ENCODE measurements at regions not wholly inside any gene's neighbourhood (a gene's known extent, or its start where the extent isn't known, plus 50 kb on each side); places are given as distances from the start of the nearest gene placed in this dataset.
"Not testable (repeated sequence)": the region's sequence is repeated elsewhere in the genome, so short reads cannot be mapped to it uniquely, and the experiment has no call there.

DNA sequence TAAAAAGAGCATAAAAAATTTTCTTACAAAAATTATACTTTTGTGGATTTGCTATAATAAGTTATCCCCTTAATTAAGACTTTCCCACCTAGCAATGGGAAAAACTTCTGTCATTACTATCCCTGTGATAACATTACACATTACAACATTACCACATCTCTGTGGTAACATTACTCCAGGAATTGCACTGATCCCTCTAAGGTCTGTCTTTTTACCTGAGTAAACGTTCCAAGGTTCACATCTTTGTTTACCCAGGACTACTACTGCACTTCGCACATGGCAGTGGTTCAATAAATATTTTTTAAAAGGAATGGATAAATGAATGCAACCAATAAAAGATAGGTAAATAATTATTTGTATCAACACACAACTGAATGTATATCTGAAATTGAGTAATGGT is 92.4 kb upstream of the NOX4 start:
- Mint-ChIP-seq H3K4me1 (ENCODE audit: low read depth) (no peaks in the 10 kb centered on the region), H3K9me3 (ENCODE audit: low read depth) (no peaks in the 10 kb centered on the region), H3K4me3 (ENCODE audit: unreplicated experiment) (no peak overlapping the region), H3K27ac (ENCODE audit: unreplicated experiment) (no peak overlapping the region), H3K27me3 (ENCODE audit: low read depth) (peaks cover 11% of the 10 kb centered on the region), H3K36me3 (ENCODE audit: low read depth) (peaks cover 1% of the 10 kb centered on the region)
- TF ChIP-seq, protein P1, sequence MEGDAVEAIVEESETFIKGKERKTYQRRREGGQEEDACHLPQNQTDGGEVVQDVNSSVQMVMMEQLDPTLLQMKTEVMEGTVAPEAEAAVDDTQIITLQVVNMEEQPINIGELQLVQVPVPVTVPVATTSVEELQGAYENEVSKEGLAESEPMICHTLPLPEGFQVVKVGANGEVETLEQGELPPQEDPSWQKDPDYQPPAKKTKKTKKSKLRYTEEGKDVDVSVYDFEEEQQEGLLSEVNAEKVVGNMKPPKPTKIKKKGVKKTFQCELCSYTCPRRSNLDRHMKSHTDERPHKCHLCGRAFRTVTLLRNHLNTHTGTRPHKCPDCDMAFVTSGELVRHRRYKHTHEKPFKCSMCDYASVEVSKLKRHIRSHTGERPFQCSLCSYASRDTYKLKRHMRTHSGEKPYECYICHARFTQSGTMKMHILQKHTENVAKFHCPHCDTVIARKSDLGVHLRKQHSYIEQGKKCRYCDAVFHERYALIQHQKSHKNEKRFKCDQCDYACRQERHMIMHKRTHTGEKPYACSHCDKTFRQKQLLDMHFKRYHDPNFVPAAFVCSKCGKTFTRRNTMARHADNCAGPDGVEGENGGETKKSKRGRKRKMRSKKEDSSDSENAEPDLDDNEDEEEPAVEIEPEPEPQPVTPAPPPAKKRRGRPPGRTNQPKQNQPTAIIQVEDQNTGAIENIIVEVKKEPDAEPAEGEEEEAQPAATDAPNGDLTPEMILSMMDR (IDR thresholded peaks at IDR 0.05): no peak
- DNase-seq (ENCODE audit: low spot score): no peak

DNA sequence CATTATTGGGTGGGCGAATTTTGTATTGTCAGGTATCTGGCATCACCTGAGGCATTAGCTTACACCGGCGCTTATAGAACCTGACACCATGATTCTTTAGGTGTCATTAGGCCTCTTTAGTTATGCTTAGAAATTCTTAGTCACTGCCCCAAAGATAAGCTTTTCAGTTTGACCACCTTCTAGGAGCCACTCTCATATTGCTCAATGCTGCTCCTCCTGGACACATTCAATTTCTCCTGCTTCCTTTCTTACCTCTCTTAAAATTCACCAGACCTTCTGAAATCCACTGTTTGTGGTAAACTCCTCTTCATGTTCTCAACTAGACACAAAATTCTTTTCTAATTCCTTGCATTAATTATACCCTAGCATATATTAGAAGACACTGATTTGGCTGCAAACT is 93.9 kb upstream of the NOX4 start:
- H3K4me1 Mint-ChIP-seq (ENCODE audit: low read depth); DNase-seq (ENCODE audit: low spot score); H3K36me3 Mint-ChIP-seq (ENCODE audit: low read depth); H3K9me3 Mint-ChIP-seq (ENCODE audit: low read depth); H3K27me3 Mint-ChIP-seq (ENCODE audit: low read depth); H3K27ac Mint-ChIP-seq (ENCODE audit: unreplicated experiment); H3K4me3 Mint-ChIP-seq (ENCODE audit: unreplicated experiment): not testable (repeated sequence)

DNA sequence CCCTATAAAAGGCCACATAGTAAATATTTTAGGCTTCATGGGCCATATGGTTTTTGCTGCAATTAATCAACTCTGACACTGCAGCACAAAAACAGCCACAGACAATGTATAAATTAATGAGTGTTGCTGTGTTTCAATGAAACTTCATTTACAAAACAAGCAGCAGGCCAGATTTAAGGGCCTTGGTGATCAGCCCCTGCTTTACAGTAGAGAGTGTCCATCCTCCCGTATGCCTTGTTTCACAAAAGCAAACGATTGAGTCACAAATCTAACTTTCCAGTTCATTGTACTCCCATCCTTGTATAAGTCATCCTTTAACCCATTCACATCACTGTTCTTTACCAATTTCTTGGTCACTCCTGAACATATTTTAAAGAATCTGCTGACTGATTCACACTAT is 94.3 kb upstream of the NOX4 start:
- DNase-seq (ENCODE audit: low spot score); H3K9me3 Mint-ChIP-seq (ENCODE audit: low read depth); H3K4me3 Mint-ChIP-seq (ENCODE audit: unreplicated experiment); H3K4me1 Mint-ChIP-seq (ENCODE audit: low read depth); H3K27ac Mint-ChIP-seq (ENCODE audit: unreplicated experiment); H3K27me3 Mint-ChIP-seq (ENCODE audit: low read depth); H3K36me3 Mint-ChIP-seq (ENCODE audit: low read depth): not testable (repeated sequence)

DNA sequence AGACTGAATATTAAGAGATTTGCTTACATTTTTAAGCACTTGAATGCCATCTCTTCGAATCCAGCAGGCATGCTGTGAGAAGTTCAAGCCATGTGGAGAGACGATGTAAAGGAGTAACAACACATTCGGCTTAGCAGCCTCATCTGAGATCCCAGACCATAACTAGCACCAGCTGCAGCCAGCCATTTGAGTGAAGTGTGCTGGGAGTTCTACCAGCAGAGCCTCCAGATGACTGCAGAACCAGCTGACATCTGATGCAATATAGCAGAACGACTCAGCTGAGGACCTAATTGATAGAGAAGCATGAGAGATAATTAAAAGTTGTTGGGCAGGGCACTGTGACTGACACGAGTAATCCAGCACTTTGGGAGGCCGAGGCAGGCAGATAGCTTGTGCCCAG is 98.2 kb upstream of the NOX4 start:
- H3K27ac Mint-ChIP-seq (ENCODE audit: unreplicated experiment); H3K27me3 Mint-ChIP-seq (ENCODE audit: low read depth); H3K4me1 Mint-ChIP-seq (ENCODE audit: low read depth); H3K9me3 Mint-ChIP-seq (ENCODE audit: low read depth); H3K36me3 Mint-ChIP-seq (ENCODE audit: low read depth); H3K4me3 Mint-ChIP-seq (ENCODE audit: unreplicated experiment); DNase-seq (ENCODE audit: low spot score): not testable (repeated sequence)

DNA sequence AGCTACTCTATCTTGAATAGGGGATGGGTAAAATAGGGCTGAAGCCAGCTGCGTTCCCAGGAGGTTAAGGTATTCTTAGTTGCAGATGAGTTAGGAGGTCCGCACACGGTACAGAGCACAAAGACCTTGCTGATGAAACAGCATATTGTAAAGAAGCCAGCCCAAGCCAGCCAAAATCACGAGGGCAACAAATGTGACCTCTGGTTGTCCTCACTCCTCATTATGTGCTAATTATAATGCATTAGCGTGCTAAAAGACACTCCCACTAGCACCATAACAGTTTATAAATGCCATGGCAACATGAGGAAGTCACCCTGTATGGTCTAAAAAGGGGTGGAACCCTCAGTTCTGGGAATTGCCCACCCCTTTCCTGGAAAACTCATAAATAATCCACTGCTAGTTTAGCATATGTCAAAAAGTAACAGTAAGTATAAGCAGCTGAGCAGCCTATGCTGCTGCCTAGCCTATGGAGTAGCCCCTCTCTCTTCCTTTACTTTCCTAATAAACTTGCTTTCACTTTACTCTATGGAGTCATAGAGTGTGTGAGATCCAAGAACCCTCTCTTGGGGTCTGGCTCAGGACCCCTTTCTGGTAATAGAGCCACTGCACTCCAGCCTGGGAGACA is 98.9 kb upstream of the NOX4 start:
- H3K4me1 Mint-ChIP-seq (ENCODE audit: low read depth); H3K27ac Mint-ChIP-seq (ENCODE audit: unreplicated experiment); DNase-seq (ENCODE audit: low spot score); H3K36me3 Mint-ChIP-seq (ENCODE audit: low read depth); H3K4me3 Mint-ChIP-seq (ENCODE audit: unreplicated experiment); H3K27me3 Mint-ChIP-seq (ENCODE audit: low read depth); H3K9me3 Mint-ChIP-seq (ENCODE audit: low read depth): not testable (repeated sequence)

DNA sequence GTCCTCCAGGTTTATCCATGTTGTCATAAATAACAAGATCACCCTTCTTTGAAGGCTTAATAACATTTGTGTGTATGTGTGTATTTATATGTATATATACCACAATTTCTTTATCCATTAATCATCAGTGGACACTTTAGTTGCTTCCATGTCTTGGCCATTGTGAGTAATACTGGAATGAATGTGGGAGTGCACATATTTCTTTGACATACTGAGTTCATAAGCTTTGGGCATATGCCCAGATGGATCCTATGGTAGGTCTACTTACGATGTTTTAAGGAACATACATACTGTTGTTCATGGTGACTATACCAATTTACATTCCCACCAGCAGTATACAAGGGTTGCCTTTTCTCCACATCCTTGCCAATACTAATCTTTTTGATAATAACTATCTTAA is 108.8 kb upstream of the TRIM77 start:
- H3K4me1 Mint-ChIP-seq (ENCODE audit: low read depth); H3K27ac Mint-ChIP-seq (ENCODE audit: unreplicated experiment); H3K4me3 Mint-ChIP-seq (ENCODE audit: unreplicated experiment); H3K36me3 Mint-ChIP-seq (ENCODE audit: low read depth); H3K27me3 Mint-ChIP-seq (ENCODE audit: low read depth); DNase-seq (ENCODE audit: low spot score): not testable (repeated sequence)
- peaks cover 12% of the 10 kb centered on the region for H3K9me3 Mint-ChIP-seq (ENCODE audit: low read depth)

DNA sequence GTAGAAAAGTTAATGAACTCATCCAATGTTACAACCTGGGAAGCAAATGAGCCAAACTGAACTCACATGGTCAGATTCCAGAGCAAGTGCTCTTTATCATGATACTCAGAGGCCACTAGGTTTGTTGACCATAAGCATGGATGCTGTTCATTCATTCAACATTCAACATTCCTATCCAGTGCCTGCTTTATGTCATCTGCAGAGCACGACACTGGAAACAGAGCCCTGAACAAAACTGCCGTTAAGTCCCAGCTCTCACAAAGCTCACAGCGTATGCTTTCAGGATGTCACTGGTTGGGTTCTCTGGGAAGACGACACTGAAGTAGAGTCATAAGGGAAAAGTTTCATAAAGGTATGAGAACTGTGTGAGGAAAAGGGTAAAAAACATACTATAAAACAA is 105.8 kb upstream of the TRIM77 start:
- Mint-ChIP-seq H3K9me3 (ENCODE audit: low read depth) (peaks cover 12% of the 10 kb centered on the region), H3K27ac (ENCODE audit: unreplicated experiment) (no peak overlapping the region), H3K27me3 (ENCODE audit: low read depth) (no peaks in the 10 kb centered on the region), H3K36me3 (ENCODE audit: low read depth) (peaks cover 5% of the 10 kb centered on the region), H3K4me3 (ENCODE audit: unreplicated experiment) (no peak overlapping the region), H3K4me1 (ENCODE audit: low read depth) (peaks cover 13% of the 10 kb centered on the region)
- no peak for DNase-seq (ENCODE audit: low spot score)
- TF ChIP-seq, protein P1 (IDR thresholded peaks at IDR 0.05): no peak

DNA sequence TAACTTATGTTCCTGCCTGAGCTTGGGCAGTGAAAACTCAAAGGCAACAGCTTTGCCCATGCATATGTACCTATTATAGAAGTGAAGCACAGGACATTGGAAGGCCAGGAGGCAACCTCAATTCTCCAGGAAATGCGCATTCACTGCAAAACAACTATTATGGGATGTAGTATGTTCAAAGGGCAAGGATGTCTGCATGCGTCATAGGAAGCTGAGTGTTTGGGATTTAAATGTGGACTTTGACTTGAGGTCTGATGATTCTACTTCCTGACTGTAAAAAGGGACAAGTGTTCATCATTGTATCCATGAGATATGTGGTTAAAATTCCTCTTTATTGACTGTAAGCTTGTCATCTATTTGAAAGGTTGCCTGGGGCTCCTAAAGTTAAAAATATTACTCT is 103.3 kb upstream of the TRIM77 start:
- not testable (repeated sequence) for H3K36me3 Mint-ChIP-seq (ENCODE audit: low read depth); H3K9me3 Mint-ChIP-seq (ENCODE audit: low read depth); H3K27me3 Mint-ChIP-seq (ENCODE audit: low read depth); H3K27ac Mint-ChIP-seq (ENCODE audit: unreplicated experiment); H3K4me3 Mint-ChIP-seq (ENCODE audit: unreplicated experiment); H3K4me1 Mint-ChIP-seq (ENCODE audit: low read depth); DNase-seq (ENCODE audit: low spot score)

DNA sequence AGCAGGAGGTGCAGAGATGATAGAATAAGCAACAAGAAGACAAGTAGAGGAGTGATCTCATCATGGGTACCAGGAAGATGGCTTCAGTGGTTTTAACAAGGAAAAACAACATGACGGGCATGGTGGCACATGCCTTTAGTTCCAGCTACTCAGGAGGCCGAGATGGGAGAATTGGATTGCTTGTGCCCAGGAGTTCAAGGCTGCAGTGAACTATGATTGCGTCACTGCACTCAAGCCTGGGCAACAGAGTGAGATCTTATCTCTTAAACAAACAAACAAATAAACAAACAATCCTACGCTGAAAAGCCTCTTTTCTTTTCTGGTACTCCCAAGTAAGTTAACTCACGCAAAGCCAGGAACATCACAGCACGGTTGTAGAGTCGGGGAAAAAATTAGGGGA is 102.6 kb upstream of the TRIM77 start:
- H3K4me1 Mint-ChIP-seq (ENCODE audit: low read depth); H3K27ac Mint-ChIP-seq (ENCODE audit: unreplicated experiment); H3K4me3 Mint-ChIP-seq (ENCODE audit: unreplicated experiment); H3K9me3 Mint-ChIP-seq (ENCODE audit: low read depth); H3K36me3 Mint-ChIP-seq (ENCODE audit: low read depth); DNase-seq (ENCODE audit: low spot score); H3K27me3 Mint-ChIP-seq (ENCODE audit: low read depth): not testable (repeated sequence)
